ENCODE measurements at regions not wholly inside any gene's neighbourhood (a gene's known extent, or its start where the extent isn't known, plus 50 kb on each side); places are given as distances from the start of the nearest gene placed in this dataset.

- H3K4me1 ChIP-seq (ENCODE audit: insufficient read depth), result peaks cover 15% of the 10 kb centered on the region; the same call in 1 of the 2 replicates
- Mint-ChIP-seq H3K4me1 (peaks cover 43% of the 10 kb centered on the region), H3K36me3 (ENCODE audit: low read depth) (no peaks in the 10 kb centered on the region; the same call in 2 of the 3 replicates), H3K27me3 (ENCODE audit: insufficient read depth, low read depth, poor library complexity) (peaks cover 19% of the 10 kb centered on the region), H3K27ac (no peak overlapping the region), H3K9me3 (no peaks in the 10 kb centered on the region), H3K4me3 (no peak overlapping the region)
- ATAC-seq, result no peak
- no peaks in the 10 kb centered on the region for H4K20me1 ChIP-seq (replicated peaks; ENCODE audit: insufficient read depth)
- no peak overlapping the region for H3K4me2 ChIP-seq
- no peaks in the 10 kb centered on the region for H3K79me2 ChIP-seq (replicated peaks; ENCODE audit: insufficient read depth)
- no peaks in the 10 kb centered on the region for H3K36me3 ChIP-seq (ENCODE audit: insufficient read depth)
- no peak overlapping the region for H3K4me3 ChIP-seq
- TF ChIP-seq ZNF462 (CRISPR knock-in tag; IDR thresholded peaks at IDR 0.05) (no peak), CREB1 (CRISPR knock-in tag; IDR thresholded peaks at IDR 0.05; ENCODE audit: low read depth) (no peak), ETS1 (IDR thresholded peaks at IDR 0.05) (no peak), ZNF114 (CRISPR knock-in tag; IDR thresholded peaks at IDR 0.05) (no peak), STAT1 (IDR thresholded peaks at IDR 0.05; ENCODE audit: unreplicated experiment) (no peak), EZH2 (IDR thresholded peaks at IDR 0.05; ENCODE audit: low read depth, unreplicated experiment) (no peak), JUNB (IDR thresholded peaks at IDR 0.05; ENCODE audit: unreplicated experiment) (no peak), NANOG (IDR thresholded peaks at IDR 0.05; ENCODE audit: borderline replicate concordance) (no peak), ZNF331 (CRISPR knock-in tag; IDR thresholded peaks at IDR 0.05; ENCODE audit: low read depth) (no peak), CTCF (conservative IDR thresholded peaks at IDR 0.05; ENCODE audit: low read depth in 2 of 2) (no peak), REST (IDR thresholded peaks at IDR 0.05; ENCODE audit: unreplicated experiment) (no peak), EZH2phosphoT487 (IDR thresholded peaks at IDR 0.05; ENCODE audit: unreplicated experiment) (no peak), POLR2AphosphoS5 (IDR thresholded peaks at IDR 0.05; ENCODE audit: low read depth) (no peak)
- H2AFZ ChIP-seq, result no peak overlapping the region
- H3K9me2 ChIP-seq (ENCODE audit: insufficient read depth), result no peaks in the 10 kb centered on the region
- H3K27ac ChIP-seq (ENCODE audit: low read depth), result no peak overlapping the region
- no peak for DNase-seq (ENCODE audit: low spot score)
- no peaks in the 10 kb centered on the region for H3F3A ChIP-seq (replicated peaks; ENCODE audit: low read depth)
- no peaks in the 10 kb centered on the region for H3K27me3 ChIP-seq (ENCODE audit: insufficient read depth)
These were observed 600.6 kb downstream of the BUD13 start for GRCh38 chr11:116172156-116172555.
